ENCODE measurements at regions not wholly inside any gene's neighbourhood (a gene's known extent, or its start where the extent isn't known, plus 50 kb on each side); places are given as distances from the start of the nearest gene placed in this dataset.

DNA sequence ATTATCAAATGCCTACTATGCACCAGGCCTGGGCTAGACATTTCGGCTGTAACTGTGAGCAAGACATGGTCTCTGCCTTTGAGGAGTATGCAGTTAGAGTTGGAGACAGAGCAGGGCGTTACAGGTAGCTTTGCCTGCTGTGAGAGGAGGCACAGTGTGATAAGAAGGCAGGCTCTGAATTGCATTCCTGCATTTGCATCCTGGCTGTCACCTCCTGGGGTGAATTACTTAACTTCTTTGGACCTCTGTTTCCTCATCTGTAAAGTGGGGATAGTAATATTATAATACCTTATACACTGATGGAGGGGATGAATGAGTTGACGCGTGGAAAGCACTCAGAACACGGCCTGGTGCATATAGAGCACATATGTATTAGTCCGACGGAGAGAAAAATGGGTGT, 118.1 kb upstream of the ARHGAP20 start:
- Histone ChIP-seq H3K9me3 (ENCODE audit: control insufficient read depth, insufficient read depth, low read depth, low read length) (no peaks in the 10 kb centered on the region), H3K4me3 (ENCODE audit: low read depth, low read length) (no peak overlapping the region), H3K4me1 (ENCODE audit: control insufficient read depth, insufficient read depth, low read length) (no peaks in the 10 kb centered on the region), H3K36me3 (ENCODE audit: control insufficient read depth in 2 of 2, insufficient read depth in 1 of 2, low read length in 2 of 2) (no peaks in the 10 kb centered on the region), H3K27ac (ENCODE audit: extremely low read depth, low read depth, low read length) (no peak overlapping the region)
- TF ChIP-seq, protein P1, sequence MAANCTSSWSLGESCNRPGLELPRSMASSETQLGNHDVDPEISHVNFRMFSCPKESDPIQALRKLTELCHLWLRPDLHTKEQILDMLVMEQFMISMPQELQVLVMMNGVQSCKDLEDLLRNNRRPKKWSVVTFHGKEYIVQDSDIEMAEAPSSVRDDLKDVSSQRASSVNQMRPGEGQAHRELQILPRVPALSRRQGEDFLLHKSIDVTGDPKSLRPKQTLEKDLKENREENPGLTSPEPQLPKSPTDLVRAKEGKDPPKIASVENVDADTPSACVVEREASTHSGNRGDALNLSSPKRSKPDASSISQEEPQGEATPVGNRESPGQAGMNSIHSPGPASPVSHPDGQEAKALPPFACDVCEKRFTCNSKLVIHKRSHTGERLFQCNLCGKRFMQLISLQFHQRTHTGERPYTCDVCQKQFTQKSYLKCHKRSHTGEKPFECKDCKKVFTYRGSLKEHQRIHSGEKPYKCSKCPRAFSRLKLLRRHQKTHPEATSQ (tag by site-specific recombination; IDR thresholded peaks at IDR 0.05), result no peak
- TF ChIP-seq, protein P2, sequence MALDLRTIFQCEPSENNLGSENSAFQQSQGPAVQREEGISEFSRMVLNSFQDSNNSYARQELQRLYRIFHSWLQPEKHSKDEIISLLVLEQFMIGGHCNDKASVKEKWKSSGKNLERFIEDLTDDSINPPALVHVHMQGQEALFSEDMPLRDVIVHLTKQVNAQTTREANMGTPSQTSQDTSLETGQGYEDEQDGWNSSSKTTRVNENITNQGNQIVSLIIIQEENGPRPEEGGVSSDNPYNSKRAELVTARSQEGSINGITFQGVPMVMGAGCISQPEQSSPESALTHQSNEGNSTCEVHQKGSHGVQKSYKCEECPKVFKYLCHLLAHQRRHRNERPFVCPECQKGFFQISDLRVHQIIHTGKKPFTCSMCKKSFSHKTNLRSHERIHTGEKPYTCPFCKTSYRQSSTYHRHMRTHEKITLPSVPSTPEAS (tag by site-specific recombination; IDR thresholded peaks at IDR 0.05), result no peak
- TF ChIP-seq, protein P3, sequence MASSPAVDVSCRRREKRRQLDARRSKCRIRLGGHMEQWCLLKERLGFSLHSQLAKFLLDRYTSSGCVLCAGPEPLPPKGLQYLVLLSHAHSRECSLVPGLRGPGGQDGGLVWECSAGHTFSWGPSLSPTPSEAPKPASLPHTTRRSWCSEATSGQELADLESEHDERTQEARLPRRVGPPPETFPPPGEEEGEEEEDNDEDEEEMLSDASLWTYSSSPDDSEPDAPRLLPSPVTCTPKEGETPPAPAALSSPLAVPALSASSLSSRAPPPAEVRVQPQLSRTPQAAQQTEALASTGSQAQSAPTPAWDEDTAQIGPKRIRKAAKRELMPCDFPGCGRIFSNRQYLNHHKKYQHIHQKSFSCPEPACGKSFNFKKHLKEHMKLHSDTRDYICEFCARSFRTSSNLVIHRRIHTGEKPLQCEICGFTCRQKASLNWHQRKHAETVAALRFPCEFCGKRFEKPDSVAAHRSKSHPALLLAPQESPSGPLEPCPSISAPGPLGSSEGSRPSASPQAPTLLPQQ (tag by site-specific recombination; IDR thresholded peaks at IDR 0.05), result no peak
- TF ChIP-seq ZNF768 (tag by site-specific recombination; IDR thresholded peaks at IDR 0.05) (no peak), KLF8 (tag by site-specific recombination; IDR thresholded peaks at IDR 0.05) (no peak), ZNF624 (tag by site-specific recombination; IDR thresholded peaks at IDR 0.05) (no peak), EGR2 (tag by site-specific recombination; IDR thresholded peaks at IDR 0.05; ENCODE audit: low read depth) (no peak), ZNF214 (tag by site-specific recombination; IDR thresholded peaks at IDR 0.05; ENCODE audit: borderline replicate concordance) (no peak), ZNF433 (tag by site-specific recombination; IDR thresholded peaks at IDR 0.05; ENCODE audit: low read depth) (no peak), ZNF292 (tag by site-specific recombination; IDR thresholded peaks at IDR 0.05; ENCODE audit: borderline replicate concordance, low read depth) (no peak), ZNF23 (tag by site-specific recombination; IDR thresholded peaks at IDR 0.05; ENCODE audit: borderline replicate concordance) (no peak)
- TF ChIP-seq, protein P4, sequence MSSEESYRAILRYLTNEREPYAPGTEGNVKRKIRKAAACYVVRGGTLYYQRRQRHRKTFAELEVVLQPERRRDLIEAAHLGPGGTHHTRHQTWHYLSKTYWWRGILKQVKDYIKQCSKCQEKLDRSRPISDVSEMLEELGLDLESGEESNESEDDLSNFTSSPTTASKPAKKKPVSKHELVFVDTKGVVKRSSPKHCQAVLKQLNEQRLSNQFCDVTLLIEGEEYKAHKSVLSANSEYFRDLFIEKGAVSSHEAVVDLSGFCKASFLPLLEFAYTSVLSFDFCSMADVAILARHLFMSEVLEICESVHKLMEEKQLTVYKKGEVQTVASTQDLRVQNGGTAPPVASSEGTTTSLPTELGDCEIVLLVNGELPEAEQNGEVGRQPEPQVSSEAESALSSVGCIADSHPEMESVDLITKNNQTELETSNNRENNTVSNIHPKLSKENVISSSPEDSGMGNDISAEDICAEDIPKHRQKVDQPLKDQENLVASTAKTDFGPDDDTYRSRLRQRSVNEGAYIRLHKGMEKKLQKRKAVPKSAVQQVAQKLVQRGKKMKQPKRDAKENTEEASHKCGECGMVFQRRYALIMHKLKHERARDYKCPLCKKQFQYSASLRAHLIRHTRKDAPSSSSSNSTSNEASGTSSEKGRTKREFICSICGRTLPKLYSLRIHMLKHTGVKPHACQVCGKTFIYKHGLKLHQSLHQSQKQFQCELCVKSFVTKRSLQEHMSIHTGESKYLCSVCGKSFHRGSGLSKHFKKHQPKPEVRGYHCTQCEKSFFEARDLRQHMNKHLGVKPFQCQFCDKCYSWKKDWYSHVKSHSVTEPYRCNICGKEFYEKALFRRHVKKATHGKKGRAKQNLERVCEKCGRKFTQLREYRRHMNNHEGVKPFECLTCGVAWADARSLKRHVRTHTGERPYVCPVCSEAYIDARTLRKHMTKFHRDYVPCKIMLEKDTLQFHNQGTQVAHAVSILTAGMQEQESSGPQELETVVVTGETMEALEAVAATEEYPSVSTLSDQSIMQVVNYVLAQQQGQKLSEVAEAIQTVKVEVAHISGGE (tag by site-specific recombination; conservative IDR thresholded peaks at IDR 0.05; ENCODE audit: low read depth), result no peak
- ChIA-PET CTCF (no interaction called here), POLR2A (no interaction called here)

DNA sequence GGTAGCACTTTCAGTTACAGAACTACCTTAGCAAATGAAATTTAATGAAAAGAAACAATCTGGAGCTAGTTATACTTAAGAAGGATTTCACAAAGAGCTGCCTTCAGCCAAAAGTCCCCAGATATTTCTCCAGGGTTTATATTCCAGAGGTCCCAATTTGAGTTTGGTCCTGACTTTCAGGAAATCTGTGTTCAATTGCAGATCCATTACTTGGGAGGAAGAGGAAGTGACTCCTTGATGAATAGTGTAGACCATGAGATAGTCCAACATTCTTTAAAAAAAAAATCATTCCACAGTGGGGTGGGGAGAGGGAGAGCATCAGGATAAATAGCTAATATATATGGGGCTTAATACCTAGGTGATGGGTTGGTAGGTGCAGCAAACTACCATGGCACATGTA, 117.6 kb upstream of the ARHGAP20 start:
- ChIA-PET POLR2A (no interaction called here), CTCF (no interaction called here)
- TF ChIP-seq, protein P5, sequence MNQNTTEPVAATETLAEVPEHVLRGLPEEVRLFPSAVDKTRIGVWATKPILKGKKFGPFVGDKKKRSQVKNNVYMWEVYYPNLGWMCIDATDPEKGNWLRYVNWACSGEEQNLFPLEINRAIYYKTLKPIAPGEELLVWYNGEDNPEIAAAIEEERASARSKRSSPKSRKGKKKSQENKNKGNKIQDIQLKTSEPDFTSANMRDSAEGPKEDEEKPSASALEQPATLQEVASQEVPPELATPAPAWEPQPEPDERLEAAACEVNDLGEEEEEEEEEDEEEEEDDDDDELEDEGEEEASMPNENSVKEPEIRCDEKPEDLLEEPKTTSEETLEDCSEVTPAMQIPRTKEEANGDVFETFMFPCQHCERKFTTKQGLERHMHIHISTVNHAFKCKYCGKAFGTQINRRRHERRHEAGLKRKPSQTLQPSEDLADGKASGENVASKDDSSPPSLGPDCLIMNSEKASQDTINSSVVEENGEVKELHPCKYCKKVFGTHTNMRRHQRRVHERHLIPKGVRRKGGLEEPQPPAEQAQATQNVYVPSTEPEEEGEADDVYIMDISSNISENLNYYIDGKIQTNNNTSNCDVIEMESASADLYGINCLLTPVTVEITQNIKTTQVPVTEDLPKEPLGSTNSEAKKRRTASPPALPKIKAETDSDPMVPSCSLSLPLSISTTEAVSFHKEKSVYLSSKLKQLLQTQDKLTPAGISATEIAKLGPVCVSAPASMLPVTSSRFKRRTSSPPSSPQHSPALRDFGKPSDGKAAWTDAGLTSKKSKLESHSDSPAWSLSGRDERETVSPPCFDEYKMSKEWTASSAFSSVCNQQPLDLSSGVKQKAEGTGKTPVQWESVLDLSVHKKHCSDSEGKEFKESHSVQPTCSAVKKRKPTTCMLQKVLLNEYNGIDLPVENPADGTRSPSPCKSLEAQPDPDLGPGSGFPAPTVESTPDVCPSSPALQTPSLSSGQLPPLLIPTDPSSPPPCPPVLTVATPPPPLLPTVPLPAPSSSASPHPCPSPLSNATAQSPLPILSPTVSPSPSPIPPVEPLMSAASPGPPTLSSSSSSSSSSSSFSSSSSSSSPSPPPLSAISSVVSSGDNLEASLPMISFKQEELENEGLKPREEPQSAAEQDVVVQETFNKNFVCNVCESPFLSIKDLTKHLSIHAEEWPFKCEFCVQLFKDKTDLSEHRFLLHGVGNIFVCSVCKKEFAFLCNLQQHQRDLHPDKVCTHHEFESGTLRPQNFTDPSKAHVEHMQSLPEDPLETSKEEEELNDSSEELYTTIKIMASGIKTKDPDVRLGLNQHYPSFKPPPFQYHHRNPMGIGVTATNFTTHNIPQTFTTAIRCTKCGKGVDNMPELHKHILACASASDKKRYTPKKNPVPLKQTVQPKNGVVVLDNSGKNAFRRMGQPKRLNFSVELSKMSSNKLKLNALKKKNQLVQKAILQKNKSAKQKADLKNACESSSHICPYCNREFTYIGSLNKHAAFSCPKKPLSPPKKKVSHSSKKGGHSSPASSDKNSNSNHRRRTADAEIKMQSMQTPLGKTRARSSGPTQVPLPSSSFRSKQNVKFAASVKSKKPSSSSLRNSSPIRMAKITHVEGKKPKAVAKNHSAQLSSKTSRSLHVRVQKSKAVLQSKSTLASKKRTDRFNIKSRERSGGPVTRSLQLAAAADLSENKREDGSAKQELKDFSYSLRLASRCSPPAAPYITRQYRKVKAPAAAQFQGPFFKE (tag by site-specific recombination; IDR thresholded peaks at IDR 0.05; ENCODE audit: borderline replicate concordance), result no peak
- TF ChIP-seq ZNF112 (tag by site-specific recombination; IDR thresholded peaks at IDR 0.05), result no peak
- no peak for TF ChIP-seq ZNF76 (tag by site-specific recombination; IDR thresholded peaks at IDR 0.05; ENCODE audit: borderline replicate concordance, low read depth)
- TF ChIP-seq, protein P6, sequence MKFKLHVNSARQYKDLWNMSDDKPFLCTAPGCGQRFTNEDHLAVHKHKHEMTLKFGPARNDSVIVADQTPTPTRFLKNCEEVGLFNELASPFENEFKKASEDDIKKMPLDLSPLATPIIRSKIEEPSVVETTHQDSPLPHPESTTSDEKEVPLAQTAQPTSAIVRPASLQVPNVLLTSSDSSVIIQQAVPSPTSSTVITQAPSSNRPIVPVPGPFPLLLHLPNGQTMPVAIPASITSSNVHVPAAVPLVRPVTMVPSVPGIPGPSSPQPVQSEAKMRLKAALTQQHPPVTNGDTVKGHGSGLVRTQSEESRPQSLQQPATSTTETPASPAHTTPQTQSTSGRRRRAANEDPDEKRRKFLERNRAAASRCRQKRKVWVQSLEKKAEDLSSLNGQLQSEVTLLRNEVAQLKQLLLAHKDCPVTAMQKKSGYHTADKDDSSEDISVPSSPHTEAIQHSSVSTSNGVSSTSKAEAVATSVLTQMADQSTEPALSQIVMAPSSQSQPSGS (tag by site-specific recombination; IDR thresholded peaks at IDR 0.05; ENCODE audit: low read depth), result no peak
- H3K4me1 ChIP-seq (ENCODE audit: control insufficient read depth, insufficient read depth, low read length), result no peaks in the 10 kb centered on the region
- no peaks in the 10 kb centered on the region for H3K36me3 ChIP-seq (ENCODE audit: control insufficient read depth in 2 of 2, insufficient read depth in 1 of 2, low read length in 2 of 2)
- no peak overlapping the region for H3K27ac ChIP-seq (ENCODE audit: extremely low read depth, low read depth, low read length)
- H3K4me3 ChIP-seq (ENCODE audit: low read depth, low read length), result no peak overlapping the region
- no peaks in the 10 kb centered on the region for H3K9me3 ChIP-seq (ENCODE audit: control insufficient read depth, insufficient read depth, low read depth, low read length)
